Fibroblast of skin of scalp (primary cell): ENCODE measurements at regions not wholly inside any gene's neighbourhood (a gene's known extent, or its start where the extent isn't known, plus 50 kb on each side); places are given as distances from the start of the nearest gene placed in this dataset.

ENCODE experiments used
- DNase-seq: peaks from one replicate; pipeline ENCODE4 v3.0.0-alpha.2; 2013

GRCh38 chr6:121830736-121831135 is 395.3 kb downstream of the GJA1 start:
- peak; percentile 54 for DNase-seq

GRCh38 chr6:121835662-121836061 is 400.2 kb downstream of the GJA1 start:
- DNase-seq, result no peak

GRCh38 chr6:121837545-121838229 is 402.2 kb downstream of the GJA1 start:
- DNase-seq, result peak; percentile 72

- peak; percentile 87 for DNase-seq
Observed at GRCh38 chr6:121838842-121839241, 403.4 kb downstream of the GJA1 start.

- no peak for DNase-seq
Observed at GRCh38 chr6:121839896-121840295, 404.4 kb downstream of the GJA1 start.

- no peak for DNase-seq
Observed at GRCh38 chr6:121844898-121845297, 409.5 kb downstream of the GJA1 start.

GRCh38 chr6:121847806-121848522 is 412.5 kb downstream of the GJA1 start:
- DNase-seq, result no peak

- peak; percentile 46 for DNase-seq
Observed at GRCh38 chr6:121848523-121849255, 413.2 kb downstream of the GJA1 start.

GRCh38 chr6:121849477-121849876 is 414.0 kb downstream of the GJA1 start:
- DNase-seq, result peak; percentile 77

GRCh38 chr6:121851056-121851455 is 415.6 kb downstream of the GJA1 start:
- no peak for DNase-seq

GRCh38 chr6:121853686-121854085 is 418.2 kb downstream of the GJA1 start:
- no peak for DNase-seq

GRCh38 chr6:121855521-121855920 is 420.1 kb downstream of the GJA1 start:
- DNase-seq, result no peak

GRCh38 chr6:121856296-121856695 is 420.9 kb downstream of the GJA1 start:
- DNase-seq, result peak; percentile 89

GRCh38 chr6:121857551-121857950 is 422.1 kb downstream of the GJA1 start:
- DNase-seq, result peak; percentile 42

- no peak for DNase-seq
Observed at GRCh38 chr6:121858310-121858709, 422.9 kb downstream of the GJA1 start.

GRCh38 chr6:121858986-121859385 is 423.5 kb downstream of the GJA1 start:
- DNase-seq, result no peak

- DNase-seq, result no peak
Observed at GRCh38 chr6:121865811-121866210, 430.4 kb downstream of the GJA1 start.

- no peak for DNase-seq
Observed at GRCh38 chr6:121867095-121867494, 431.6 kb downstream of the GJA1 start.

- peak; percentile 42 for DNase-seq
Observed at GRCh38 chr6:121868206-121868605, 432.8 kb downstream of the GJA1 start.

GRCh38 chr6:121873595-121873994 is 438.1 kb downstream of the GJA1 start:
- DNase-seq, result no peak

- DNase-seq, result no peak
Observed at GRCh38 chr6:121876721-121877120, 441.3 kb downstream of the GJA1 start.

- DNase-seq, result peak; percentile 95
Observed at GRCh38 chr6:121879149-121879548, 443.7 kb downstream of the GJA1 start.

- DNase-seq, result no peak
Observed at GRCh38 chr6:121880831-121881230, 445.4 kb downstream of the GJA1 start.
